Activated CD4-positive, alpha-beta T cell treated with anti-CD3 and anti-CD28 coated beads, Interleukin-2, amount 50 U/mL, for 4 hours (primary cell): ENCODE measurements at regions not wholly inside any gene's neighbourhood (a gene's known extent, or its start where the extent isn't known, plus 50 kb on each side); places are given as distances from the start of the nearest gene placed in this dataset.
"Not testable (repeated sequence)": the region's sequence is repeated elsewhere in the genome, so short reads cannot be mapped to it uniquely, and the experiment has no call there.

Experiments
- DNase-seq, 2 experiments: peaks; one replicate each; pipeline ENCODE4 v3.0.0-alpha.2; 2020

DNA sequence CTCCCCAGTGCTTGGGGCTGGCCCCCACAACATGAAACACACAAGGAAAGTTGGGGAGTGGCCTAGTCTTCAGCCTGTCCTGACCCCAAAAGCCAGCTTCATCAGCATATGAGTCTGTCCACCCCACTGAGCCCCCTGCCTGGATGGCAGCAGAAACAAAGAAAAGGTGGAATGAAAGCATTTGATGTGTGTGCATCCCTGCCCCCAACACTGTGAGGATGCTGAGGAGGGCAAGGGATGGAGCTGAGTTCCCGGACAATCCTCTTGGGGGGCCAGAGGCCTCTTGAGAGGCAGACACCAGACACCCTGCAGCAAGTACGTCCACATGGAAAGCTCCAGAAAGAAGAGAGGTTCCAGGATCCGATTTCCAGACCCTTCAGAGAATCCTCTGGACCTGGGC is 113.5 kb upstream of the PPP1R26 start:
- DNase-seq, result no peak

DNA sequence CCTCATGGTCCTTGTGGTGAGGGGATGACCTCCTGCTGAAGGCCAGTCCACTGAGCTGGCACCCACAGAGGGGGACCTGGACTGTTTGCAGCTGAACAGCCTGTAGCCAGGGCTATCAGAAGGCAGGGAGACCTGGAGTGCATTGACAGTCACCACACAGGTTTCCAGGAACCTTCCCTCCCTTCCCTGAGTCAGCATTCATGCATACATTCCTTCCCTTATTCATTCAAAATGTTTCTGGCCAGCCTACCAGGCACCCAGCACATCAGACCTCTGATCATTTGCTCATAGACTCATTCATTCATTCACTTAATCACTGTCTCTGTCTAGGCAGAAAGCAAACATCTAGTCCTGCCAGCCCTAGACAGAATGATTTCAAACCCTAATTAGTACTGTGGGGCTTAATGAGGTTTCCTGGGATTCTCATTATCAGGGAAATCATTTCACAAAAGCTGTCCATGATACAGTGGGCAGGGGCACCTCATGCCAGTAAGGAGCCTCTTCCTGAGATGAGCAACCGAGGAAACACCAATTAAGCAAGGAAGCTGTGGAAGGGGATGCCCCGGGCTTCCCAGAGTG is 110.1 kb upstream of the PPP1R26 start:
- no peak for DNase-seq

DNA sequence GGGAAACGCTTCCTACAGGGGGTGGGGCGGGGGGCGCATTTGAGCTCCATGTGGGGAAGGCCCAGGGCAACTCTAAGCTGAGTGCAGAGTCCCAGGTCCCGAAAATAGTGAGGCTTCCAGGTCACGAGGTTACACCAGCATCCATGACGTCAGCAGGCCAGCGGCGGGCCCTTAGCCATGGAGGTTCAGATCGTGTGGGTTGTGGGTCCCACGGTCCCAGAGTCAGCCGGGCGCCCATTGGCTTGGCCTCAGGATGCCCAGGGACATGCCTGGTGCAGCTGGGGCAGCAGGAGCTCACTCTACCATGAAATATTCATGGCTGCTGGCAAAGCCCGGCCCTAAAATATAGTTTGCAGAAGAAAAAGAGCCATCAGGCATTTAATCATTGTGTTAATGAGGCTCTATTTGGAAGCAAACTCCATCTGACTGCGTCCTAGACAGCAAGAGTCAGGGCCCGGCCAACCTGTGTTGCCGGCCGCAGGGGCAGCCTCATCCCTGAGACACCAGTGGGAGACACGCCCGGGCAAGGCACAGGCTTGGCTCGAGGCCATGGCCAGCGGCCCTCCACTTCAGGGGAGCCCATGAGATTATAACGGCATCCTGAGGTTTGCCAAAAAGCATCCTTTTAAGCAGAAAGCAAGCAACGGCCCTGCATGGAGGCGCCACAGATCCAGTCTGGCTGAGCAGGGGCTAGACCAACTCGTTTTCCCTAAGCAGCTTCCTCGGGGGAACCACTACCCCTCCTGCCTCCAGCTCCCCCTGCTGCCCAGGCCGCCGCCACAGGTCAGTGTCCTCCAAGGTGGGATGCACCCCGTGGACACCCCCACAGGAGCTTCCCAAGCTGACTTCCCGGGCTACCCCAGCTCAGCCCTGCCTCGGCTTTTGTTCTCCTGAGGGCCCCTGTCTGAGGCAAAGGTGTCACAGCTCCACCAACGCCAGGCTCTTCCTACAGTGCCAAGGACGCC is 108.9 kb upstream of the PPP1R26 start:
- DNase-seq, result no peak

DNA sequence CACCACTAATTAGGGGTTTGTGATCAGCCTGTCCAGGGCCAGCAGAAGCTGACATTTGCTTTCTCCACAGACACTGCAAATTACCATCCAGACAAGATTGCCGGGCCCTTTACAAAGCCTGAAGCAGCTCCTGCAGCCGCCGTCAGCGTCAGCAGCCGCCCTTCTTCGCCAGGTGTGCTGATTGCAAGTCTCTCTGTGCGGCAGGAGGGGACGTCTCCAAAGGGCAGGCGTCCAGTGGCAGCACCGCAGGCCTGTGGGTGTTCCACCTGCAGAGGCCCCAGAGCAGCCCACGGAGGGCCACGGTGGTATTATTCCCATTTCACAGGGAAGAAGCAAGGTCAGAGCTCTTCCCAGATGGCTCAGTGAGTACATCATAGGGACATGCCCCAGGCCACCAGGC is 108.0 kb upstream of the PPP1R26 start:
- DNase-seq, result no peak

DNA sequence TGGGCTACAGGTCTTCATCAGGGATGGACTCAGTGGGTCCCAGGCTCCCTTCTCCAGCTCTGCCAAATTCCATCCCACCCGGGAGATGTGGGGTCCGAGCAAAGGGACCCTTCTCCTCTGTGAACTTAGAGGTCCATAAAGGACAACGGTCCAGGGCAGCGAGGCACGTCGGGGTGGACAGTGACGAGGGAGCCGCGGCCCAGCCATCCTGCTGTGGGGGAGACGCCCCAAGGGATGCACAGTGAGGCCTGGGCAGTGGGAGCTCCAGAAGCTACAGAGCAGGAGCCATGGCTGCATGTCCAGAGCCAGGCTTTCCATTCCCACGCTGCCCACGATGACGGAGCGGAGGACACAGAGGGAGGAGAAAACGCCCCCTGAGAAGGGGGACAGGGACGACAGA is 107.5 kb upstream of the PPP1R26 start:
- DNase-seq, result no peak

DNA sequence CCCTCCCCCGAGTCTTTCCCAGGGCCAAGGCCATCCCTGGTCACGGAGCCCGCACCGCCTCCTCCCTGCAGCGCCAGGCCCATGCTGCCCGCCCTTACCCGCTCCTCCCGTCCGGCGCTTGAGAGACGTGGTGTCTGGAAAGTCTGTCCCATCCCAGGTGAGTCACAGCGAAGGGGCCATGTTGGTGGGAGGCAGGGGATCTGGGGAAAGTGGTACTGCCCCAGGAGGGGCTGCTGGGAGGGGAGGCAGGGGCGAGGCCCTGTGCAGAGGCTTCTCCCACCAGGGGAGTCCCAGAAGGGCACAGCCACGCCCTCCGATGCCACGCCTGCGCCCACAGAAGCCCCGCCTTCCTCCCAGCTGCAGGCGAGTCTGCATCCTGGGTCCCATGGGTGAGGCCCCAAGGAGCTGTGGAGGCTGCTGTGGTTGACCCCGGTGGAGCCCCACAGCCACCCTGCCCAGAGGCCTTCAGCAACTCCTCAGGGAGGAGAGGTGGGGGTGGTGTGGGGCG is 107.0 kb upstream of the PPP1R26 start:
- DNase-seq, result no peak

DNA sequence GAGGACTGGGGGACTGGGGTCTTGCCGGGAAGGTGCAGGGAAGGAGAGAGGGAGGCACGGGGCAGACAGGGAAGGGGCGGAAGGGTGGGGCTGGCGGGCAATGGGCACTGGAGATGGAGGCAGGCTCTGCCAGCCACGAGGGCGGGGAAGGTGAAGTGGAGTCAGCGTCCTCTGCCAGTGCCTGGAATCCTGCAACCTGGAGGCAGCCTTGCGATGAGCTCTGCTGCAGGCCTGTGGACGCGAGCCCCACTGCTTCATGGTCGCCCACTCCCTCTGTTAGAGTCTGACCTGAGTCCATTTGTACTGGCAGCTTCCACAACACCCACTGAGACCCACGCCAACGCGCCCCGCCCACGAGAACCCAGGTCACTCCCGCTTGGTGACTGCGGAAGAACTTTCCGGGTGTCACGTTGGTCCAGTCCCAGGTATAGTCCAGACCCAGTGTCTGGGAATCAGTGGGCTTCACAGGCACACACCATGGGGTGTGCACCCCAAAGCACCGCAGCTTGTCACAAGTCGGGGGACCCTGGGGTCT is 106.4 kb upstream of the PPP1R26 start:
- no peak for DNase-seq

DNA sequence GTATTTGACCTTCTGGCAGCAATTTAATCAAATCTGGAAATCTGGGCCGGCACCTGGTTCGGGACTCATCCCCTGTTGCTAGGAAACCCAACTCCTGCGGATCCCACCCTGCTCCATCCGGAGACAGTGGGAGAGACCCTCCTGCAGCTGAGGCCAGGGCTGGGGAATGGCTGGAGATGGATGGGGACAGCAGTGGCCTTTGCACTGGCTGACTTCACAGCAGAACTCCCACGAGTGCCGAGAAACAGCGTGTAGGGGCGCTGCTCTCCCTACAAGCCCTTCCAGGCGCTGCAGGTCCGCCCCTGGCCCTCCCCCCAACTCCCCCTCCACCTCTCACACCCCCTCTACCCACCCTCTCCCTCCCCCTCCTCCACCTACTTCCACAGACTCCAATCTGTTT is 105.8 kb upstream of the PPP1R26 start:
- DNase-seq, result no peak

DNA sequence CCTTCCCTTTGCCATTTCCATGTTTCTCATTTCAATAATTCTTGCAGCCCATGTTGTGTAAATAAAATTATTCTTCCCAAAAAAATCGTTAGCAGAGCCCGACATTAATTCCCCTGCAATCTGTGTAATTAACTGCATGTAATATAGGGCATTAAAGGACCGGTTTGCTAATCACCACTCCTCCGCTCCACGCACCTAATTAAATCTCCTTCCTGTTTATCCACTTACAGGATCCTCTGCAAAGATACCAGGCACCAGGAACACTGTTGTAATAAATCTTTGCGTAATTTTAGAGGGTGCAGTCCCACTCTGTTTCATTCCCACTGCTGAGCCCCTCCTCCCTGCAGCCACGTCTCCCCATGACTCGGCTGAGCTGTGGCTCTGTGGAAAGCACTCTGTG is 105.0 kb upstream of the PPP1R26 start:
- no peak for DNase-seq

DNA sequence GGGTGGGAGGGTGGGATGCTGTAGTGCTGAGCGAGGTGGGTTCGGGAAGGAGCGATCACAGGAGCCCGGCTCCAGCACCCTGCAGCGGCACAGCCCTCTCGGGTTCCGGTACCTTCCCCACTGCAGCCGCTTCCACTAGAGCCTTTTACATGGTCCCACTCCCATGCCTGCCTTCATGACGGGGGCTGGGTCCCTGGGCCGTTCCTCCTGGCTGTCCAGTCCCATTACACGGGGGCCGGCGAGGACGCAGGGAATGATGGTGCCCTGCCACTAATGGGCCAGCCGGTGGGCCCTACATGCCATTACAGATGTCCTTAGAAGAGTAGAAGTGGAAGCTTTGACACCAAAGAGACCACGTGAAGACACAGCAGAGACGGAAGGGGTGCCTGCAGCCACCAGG is 104.6 kb upstream of the PPP1R26 start:
- no peak for DNase-seq

DNA sequence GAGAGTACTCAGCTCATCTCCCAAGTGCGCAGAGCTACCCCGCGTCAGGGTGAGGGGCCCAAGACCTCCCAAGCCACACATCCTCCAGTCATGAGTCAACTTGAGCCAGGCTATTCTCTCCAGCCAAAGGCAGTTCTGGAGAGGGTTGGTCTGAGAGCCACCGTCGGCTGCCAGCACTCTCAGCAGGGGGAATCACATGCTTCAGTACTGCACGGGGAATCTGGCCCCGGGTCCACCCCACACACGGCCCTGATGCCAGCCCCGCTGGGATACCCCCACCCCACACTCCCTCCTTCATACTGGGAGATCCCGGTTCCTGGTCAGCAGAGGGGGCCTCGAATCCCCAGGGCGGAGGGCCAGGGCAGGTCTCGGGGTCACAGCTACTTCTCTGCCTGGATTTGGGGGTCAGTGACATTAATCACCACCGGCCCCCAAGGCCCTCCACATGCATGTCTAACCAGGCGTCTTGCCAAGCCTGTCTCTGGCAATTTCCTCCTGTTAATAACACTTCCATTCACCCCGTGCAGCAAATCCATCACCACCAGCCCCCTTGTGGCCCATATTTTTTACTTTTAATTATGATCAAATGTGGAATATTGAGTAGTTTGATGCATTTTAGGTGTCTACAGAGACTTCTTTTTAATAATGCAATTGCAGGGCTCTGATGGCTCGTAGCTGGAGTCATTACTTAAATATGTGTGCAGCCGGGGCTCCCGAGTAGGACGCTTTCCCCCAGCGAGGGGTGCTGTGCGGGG is 102.9 kb upstream of the PPP1R26 start:
- DNase-seq, result no peak

DNA sequence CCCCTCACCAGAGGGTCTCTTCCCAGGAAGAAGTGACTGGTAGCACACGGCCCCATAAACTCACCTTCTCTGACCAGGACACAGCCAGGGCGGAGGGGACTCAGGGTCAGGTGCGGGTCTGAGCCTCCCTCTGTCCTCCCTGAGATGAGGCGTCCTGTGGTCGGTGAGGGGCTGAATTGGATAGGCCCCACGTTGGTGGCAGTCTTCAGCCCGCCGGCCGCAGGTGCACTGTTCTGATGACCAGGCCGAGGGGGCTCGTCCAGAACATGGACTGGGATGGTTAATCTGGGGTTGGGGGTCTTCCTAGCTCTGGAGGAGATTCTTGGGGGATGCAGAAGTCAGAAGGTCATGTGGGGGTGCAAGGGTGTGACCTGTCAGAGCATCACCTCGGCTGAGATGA is 102.2 kb upstream of the PPP1R26 start:
- no peak for DNase-seq

DNA sequence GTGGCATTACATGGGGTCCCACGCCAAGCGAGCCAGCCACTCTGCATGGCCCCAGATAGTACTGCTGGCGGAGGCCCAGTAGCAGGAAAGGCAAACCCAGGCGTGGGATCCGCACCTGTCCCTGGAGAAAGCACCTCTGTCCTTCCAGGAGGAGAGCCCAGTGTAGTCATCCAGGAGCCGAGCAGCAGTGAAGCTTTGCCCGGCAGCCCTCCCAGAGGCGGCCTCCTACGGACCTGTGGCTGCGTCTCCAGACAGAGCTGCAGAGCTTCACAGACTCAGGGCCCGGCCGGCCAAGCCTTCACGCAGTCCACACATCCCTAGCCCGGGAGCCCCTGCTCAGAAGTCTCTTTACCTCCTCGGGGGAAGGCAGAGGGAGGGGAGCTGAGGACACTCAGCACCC is 100.8 kb upstream of the PPP1R26 start:
- no peak for DNase-seq

DNA sequence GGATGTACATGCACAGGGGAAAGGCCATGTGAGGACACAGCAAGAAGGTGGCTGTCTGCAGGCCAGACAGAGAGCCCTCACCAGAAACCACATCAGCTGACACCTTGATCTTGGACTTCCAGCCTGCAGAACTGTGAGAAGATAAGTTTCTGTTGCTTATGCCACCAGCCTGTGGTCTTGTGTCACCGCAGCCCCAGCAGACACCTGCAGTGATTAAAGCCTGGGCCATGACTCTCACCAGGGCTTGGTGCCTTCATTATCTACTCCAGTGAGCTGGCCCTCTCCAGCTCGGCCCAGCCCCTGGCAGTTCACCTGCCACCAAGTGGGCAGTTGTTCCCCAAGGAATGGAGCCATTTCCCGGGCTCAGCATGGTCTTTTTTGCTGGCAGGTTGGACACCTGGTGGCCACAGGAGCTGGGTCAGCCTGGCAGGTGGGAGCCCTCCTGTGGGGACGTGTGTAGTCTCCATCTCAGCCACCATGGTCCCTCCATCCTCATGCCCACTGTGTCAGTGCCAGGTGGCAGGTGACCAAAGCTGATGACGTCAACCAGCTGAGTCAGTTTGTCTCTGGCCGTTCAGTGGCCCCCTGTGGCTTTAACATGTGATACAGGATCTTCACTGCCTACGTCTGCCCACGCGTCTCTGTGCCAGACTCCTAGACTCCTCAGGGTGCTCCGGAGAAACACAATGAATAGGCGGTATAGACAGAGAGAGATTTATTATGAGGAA is 99.9 kb upstream of the PPP1R26 start:
- DNase-seq, result no peak

DNA sequence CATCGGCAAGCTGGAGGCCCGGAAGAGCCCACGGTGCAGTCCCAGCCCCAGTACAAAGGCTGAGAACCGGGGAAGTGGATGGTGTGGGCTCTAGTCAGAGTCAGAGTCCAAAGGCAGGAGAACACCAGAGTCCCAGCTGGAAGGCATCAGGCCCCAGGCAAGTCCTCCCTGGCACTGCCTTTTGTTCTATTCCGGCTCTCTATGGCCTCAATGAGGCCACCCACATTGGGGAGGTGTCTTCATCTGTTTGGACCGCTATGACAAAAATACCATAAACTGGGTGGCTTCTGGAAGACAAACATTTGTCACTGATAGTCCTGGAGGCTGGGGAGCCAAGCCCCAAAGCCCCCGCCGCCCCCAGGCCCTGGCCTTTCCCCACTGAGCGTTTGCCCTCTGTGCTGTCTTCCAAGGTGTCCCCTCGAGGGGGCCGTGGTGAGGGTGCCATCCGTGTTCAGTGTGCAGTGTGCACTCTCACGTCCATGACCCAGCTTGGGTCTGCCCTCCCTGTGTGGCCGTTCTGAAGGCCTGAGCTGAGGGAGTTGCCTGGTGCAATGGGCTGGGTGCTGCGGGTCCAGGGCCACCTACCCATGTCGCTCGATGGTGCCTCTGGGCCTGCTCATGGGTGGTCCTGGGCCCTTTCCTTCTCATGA is 99.1 kb upstream of the PPP1R26 start:
- no peak for DNase-seq

DNA sequence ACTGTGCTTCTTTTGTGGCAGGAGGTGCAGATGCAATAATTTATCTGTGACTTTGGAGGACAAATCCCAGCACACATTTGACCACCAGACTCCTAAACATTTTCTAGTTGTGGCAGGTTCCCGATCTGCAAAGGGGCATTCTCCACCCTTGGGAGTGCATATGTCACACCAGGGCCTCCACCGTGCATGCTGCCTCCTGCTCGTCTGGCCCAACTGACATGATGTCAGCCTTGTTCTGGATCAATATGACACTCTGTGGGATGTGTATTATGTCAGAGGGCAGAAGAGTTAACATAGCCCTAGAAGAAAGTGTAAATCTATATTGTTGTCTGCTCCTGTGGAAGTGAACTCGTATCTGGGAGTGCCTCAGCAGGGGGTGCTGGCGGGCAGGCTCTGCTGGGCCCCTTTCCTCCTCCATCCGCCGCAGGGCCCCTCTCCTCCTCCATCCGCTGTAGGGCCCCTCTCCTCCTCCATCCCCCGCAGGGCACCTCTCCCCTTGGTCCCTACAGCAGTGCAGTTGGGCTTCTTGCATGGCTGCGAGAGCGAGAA is 97.7 kb upstream of the PPP1R26 start:
- no peak for DNase-seq

DNA sequence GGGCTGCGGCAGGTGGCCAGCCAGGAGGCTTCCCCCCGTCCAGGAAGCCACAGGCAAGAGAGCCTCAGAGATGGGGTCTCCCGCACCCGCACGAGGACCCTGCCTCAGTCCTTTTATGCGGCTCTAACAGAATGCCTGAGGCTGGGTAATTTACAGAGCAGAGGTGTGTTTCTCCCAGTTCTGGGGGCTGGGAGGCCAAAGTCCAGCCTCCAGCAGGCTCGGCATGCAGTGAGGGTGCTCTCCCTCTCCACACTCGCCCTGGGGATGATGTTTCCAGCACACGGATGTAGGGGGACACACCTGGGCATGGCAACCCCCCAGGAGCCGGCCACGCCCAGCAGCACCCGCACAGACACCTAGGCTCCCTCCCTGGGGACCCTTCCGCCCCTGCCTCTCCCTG is 95.4 kb upstream of the PPP1R26 start:
- no peak for DNase-seq

DNA sequence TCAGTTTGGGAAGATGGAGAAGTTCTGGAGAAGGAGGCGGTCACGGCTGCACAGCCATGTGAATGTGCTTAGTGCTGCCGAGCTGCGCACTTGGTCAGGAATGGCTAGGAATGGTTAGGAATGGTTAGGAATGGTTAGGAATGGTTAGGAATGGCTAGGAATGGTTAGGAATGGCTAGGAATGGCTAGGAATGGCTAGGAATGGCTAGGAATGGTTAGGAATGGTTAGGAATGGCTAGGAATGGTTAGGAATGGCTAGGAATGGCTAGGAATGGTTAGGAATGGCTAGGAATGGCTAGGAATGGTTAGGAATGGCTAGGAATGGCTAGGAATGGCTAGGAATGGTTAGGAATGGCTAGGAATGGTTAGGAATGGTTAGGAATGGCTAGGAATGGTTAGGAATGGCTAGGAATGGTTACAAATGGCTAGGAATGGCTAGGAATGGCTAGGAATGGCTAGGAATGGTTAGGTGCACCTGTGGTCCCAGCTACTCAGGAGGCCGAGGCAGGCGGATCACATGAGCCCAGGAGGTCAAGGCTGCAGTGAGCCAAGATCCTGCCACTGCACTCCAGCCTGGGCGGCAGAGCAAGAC is 94.7 kb upstream of the PPP1R26 start:
- DNase-seq, result not testable (repeated sequence)

DNA sequence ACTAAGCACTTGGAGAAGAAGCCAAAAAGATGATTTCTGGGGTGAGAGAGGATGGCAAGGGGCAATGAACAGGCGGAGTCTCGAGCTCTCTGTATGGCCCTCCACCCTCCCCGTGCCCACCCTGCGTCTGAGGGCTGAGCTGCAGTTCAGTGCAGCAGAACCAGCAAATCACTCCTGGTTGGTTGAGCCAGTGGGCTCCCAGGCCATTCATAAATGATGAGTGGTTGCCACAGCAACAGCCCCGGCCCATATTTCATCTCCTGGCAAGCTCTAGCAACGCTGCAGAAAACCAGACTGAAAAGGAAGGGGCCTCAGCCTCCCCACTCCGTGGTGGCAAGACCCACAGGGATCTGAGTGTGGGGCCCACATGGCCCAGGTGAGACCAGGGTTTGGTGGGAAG is 93.8 kb upstream of the PPP1R26 start:
- no peak for DNase-seq

DNA sequence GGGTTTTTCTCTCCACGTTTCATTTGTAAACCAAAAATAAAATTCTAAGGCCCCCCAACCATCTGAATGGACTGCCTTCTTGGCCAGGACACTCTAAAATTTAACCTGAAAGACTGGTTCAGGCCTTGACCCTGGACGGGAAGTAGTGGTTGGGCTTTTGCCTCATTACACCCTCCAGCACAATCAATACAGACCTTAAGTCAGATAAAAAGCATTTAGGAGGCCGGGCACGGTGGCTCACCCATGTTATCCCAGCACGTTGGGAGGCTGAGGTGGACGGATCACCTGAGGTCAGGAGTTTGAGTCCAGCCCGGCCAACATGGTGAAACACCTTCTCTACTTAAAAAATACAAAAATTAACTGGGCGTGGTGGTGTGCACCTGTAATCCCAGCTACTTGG is 91.6 kb upstream of the PPP1R26 start:
- DNase-seq, result no peak

DNA sequence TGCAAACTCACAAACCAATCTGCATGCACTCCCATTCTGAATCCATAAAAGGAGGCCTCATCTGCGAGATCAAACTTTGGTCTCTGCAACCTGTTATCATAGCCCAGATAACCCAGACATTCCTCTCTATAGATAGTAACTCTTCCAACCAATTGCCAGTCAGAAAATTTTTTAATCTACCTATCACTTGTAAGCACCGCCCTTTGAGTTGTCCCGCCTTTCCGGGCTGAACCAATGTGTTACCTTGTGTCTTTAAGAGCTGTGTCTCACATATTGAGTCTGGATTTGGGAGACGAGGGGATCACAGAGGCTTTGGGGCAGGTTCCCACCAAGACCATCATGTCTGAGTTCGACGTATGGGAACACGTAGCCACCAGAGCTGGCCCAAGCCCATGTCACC is 91.1 kb upstream of the PPP1R26 start:
- DNase-seq, result no peak
